ENCODE measurements at regions not wholly inside any gene's neighbourhood (a gene's known extent, or its start where the extent isn't known, plus 50 kb on each side); places are given as distances from the start of the nearest gene placed in this dataset.

GRCh38 chr7:46059308-46060020, 138.4 kb upstream of the IGFBP3 start:
- TF ChIP-seq ATF3 (CRISPR knock-in tag; conservative IDR thresholded peaks at IDR 0.05) (no peak), CTCF (IDR thresholded peaks at IDR 0.05) (no peak), STAT6 (CRISPR knock-in tag; conservative IDR thresholded peaks at IDR 0.05; ENCODE audit: low read depth) (no peak), FOXJ3 (CRISPR knock-in tag; IDR thresholded peaks at IDR 0.05; ENCODE audit: borderline replicate concordance) (no peak), ZNF138 (CRISPR knock-in tag; conservative IDR thresholded peaks at IDR 0.05) (no peak), CREM (CRISPR knock-in tag; IDR thresholded peaks at IDR 0.05) (no peak), EMX1 (CRISPR knock-in tag; IDR thresholded peaks at IDR 0.05) (no peak), ATF6 (CRISPR knock-in tag; IDR thresholded peaks at IDR 0.05) (no peak), E2F5 (CRISPR knock-in tag; IDR thresholded peaks at IDR 0.05) (no peak), ATF1 (CRISPR knock-in tag; IDR thresholded peaks at IDR 0.05) (no peak), USF1 (CRISPR knock-in tag; IDR thresholded peaks at IDR 0.05) (no peak), KAT7 (CRISPR knock-in tag; IDR thresholded peaks at IDR 0.05; ENCODE audit: borderline replicate concordance) (no peak)
